IMR-90 (cell line): ENCODE measurements at regions not wholly inside any gene's neighbourhood (a gene's known extent, or its start where the extent isn't known, plus 50 kb on each side); places are given as distances from the start of the nearest gene placed in this dataset.

Experiments used
- ATAC-seq: fragments of 200-7000 bp; cut with Tn5 transposase; 2 replicates; pipeline ENCODE4 v1.9.1; 2020; ENCODE audit warnings: low read depth, mild to moderate bottlenecking, moderate library complexity
- BruUV-seq: library from RNA; stranded (reverse); fragments of 400-500 nt; replicated peaks from 2 replicates; lab custom pipeline; 2021; lab: Mats Ljungman, UMichigan
- CTCF ChIA-PET: fragments of 300-600 bp; formaldehyde crosslinking; extraction: SDS; loops from one replicate; lab custom pipeline; 2021; ENCODE audit warnings: antibody characterized with exemption; lab: Yijun Ruan, JAX
- POLR2A ChIA-PET: fragments of 300-600 bp; sonication (Branson Sonifier 250); formaldehyde crosslinking; loops from one replicate; lab custom pipeline; 2022; ENCODE audit warnings: antibody characterized with exemption; ENCODE audit not compliant: unreplicated experiment; lab: Charles Lee
- DNase-seq: peaks from one replicate; pipeline ENCODE4 v3.0.0; 2013
- H2AFZ ChIP-seq: replicated peaks from 2 replicates; pipeline ENCODE3; 2013; ENCODE audit warnings: low read length, mild to moderate bottlenecking; ENCODE audit not compliant: poor library complexity
- H2AK5ac ChIP-seq: 2 replicates; pipeline ENCODE4 v1.6.1; 2013; ENCODE audit warnings: low read depth, low read length, inconsistent platforms
- H2AK9ac ChIP-seq: replicated peaks from 2 replicates; pipeline ENCODE3; 2013; ENCODE audit warnings: mild to moderate bottlenecking, low read depth, low read length, moderate library complexity; ENCODE audit not compliant: poor library complexity
- H2BK120ac ChIP-seq: 2 replicates; pipeline ENCODE4 v1.6.1; 2013; ENCODE audit warnings: low read depth, low read length, inconsistent platforms
- H2BK15ac ChIP-seq: 3 replicates; pipeline ENCODE4 v1.6.1; 2013; ENCODE audit warnings: low read depth, low read length, inconsistent platforms
- H2BK20ac ChIP-seq: 2 replicates; pipeline ENCODE4 v1.6.1; 2013; ENCODE audit warnings: low read depth, mild to moderate bottlenecking, inconsistent platforms, low read length, moderate library complexity
- H2BK5ac ChIP-seq: 2 replicates; pipeline ENCODE4 v1.6.1; 2013; ENCODE audit warnings: mild to moderate bottlenecking, low read depth, low read length, inconsistent platforms; ENCODE audit not compliant: poor library complexity, severe bottlenecking
- H3K14ac ChIP-seq: replicated peaks from 2 replicates; pipeline ENCODE4 v1.6.1; 2013; ENCODE audit warnings: low read depth, low read length, inconsistent platforms
- H3K18ac ChIP-seq: 2 replicates; pipeline ENCODE4 v1.6.1; 2013; ENCODE audit warnings: low read depth, low read length, control low read depth
- H3K23ac ChIP-seq: 2 replicates; pipeline ENCODE4 v1.6.1; 2013; ENCODE audit warnings: low read depth, low read length, inconsistent platforms
- H3K27ac ChIP-seq: 2 replicates; pipeline ENCODE4 v1.5.1; 2013; ENCODE audit warnings: mild to moderate bottlenecking, control low read depth, low read length; ENCODE audit not compliant: insufficient read depth
- H3K27me3 ChIP-seq: 2 replicates; pipeline ENCODE4 v1.6.1; 2013; ENCODE audit warnings: low read length; ENCODE audit not compliant: control insufficient read depth, insufficient read depth
- H3K36me3 ChIP-seq: 2 replicates; pipeline ENCODE4 v1.6.1; 2013; ENCODE audit warnings: low read length, mixed read lengths; ENCODE audit not compliant: control insufficient read depth, insufficient read depth
- H3K4ac ChIP-seq: 2 replicates; pipeline ENCODE4 v1.6.1; 2013; ENCODE audit warnings: low read depth, low read length, inconsistent platforms
- H3K4me1 ChIP-seq: 2 replicates; pipeline ENCODE4 v1.6.1; 2013; ENCODE audit warnings: low read length, mixed read lengths; ENCODE audit not compliant: control insufficient read depth, insufficient read depth
- H3K4me2 ChIP-seq: 2 replicates; pipeline ENCODE4 v1.6.1; 2013; ENCODE audit warnings: low read depth, mild to moderate bottlenecking, control low read depth, low read length, moderate library complexity
- H3K4me3 ChIP-seq: 2 replicates; pipeline ENCODE4 v1.5.1; 2013; ENCODE audit warnings: low read depth, mild to moderate bottlenecking, control low read depth, low read length, moderate library complexity; ENCODE audit not compliant: insufficient read depth
- H3K56ac ChIP-seq: 2 replicates; pipeline ENCODE4 v1.6.1; 2013; ENCODE audit warnings: low read length, inconsistent platforms; ENCODE audit not compliant: insufficient read depth; ENCODE audit errors: extremely low read depth
- H3K79me1 ChIP-seq, 2 experiments: 2 replicates each; pipeline ENCODE4 v1.6.1; 2013; ENCODE audit warnings: low read length in 2 of 2, inconsistent platforms in 1 of 2, low read depth in 1 of 2
- H3K9ac ChIP-seq: 2 replicates; pipeline ENCODE4 v1.6.1; 2013; ENCODE audit warnings: low read depth, low read length, control low read depth
- H3K9me1 ChIP-seq: 2 replicates; pipeline ENCODE4 v1.6.1; 2013; ENCODE audit warnings: low read length, inconsistent platforms; ENCODE audit not compliant: insufficient read depth
- H3K9me3 ChIP-seq: 2 replicates; pipeline ENCODE4 v1.6.1; 2013; ENCODE audit warnings: low read length; ENCODE audit not compliant: control insufficient read depth, insufficient read depth
- H4K20me1 ChIP-seq: 2 replicates; pipeline ENCODE4 v1.6.1; 2013; ENCODE audit warnings: low read length, inconsistent platforms; ENCODE audit not compliant: insufficient read depth
- H4K5ac ChIP-seq: 2 replicates; pipeline ENCODE4 v1.6.1; 2013; ENCODE audit warnings: mild to moderate bottlenecking, low read depth, low read length, control low read depth
- H4K8ac ChIP-seq, 2 experiments: 2 replicates each; pipeline ENCODE4 v1.6.1; 2013; ENCODE audit warnings: low read depth in 2 of 2, low read length in 2 of 2, control low read depth in 1 of 2, inconsistent platforms in 1 of 2
- H4K91ac ChIP-seq: 2 replicates; pipeline ENCODE4 v1.6.1; 2013; ENCODE audit warnings: low read depth, low read length, inconsistent platforms; ENCODE audit not compliant: insufficient read depth
- BHLHE40 ChIP-seq: fragments of 150-350 bp; IDR thresholded peaks from 2 replicates; pipeline ENCODE4 v1.6.1; 2016; ENCODE audit warnings: mild to moderate bottlenecking, low read depth, low read length
- CEBPB ChIP-seq: IDR thresholded peaks from 2 replicates; pipeline ENCODE4 v1.6.1; 2012; ENCODE audit warnings: low read depth, low read length, improper control_type of control experiment
- CHD1 ChIP-seq: IDR thresholded peaks from 2 replicates; pipeline ENCODE4 v1.6.1; 2012; ENCODE audit warnings: low read depth, low read length, improper control_type of control experiment
- FOS ChIP-seq: fragments of 150-350 bp; IDR thresholded peaks from 2 replicates; pipeline ENCODE4 v1.6.1; 2016; ENCODE audit warnings: low read depth, low read length
- MAFK ChIP-seq: IDR thresholded peaks from 2 replicates; pipeline ENCODE4 v1.6.1; 2012; ENCODE audit warnings: low read depth, low read length, improper control_type of control experiment
- MAZ ChIP-seq: IDR thresholded peaks from 2 replicates; pipeline ENCODE4 v1.6.1; 2012; ENCODE audit warnings: low read depth, mild to moderate bottlenecking, low read length, improper control_type of control experiment, moderate library complexity, borderline replicate concordance
- MXI1 ChIP-seq: IDR thresholded peaks from 2 replicates; pipeline ENCODE4 v1.6.1; 2012; ENCODE audit warnings: low read depth, mild to moderate bottlenecking, low read length, moderate library complexity, borderline replicate concordance
- NFE2L2 ChIP-seq: fragments of 150-350 bp; IDR thresholded peaks from 2 replicates; pipeline ENCODE4 v1.6.1; 2016; ENCODE audit warnings: low read depth, mild to moderate bottlenecking, low read length
- RAD21 ChIP-seq: IDR thresholded peaks from 2 replicates; pipeline ENCODE4 v1.6.1; 2012; ENCODE audit warnings: low read length, improper control_type of control experiment
- RCOR1 ChIP-seq: IDR thresholded peaks from 2 replicates; pipeline ENCODE4 v1.6.1; 2012; ENCODE audit warnings: mild to moderate bottlenecking, low read length, improper control_type of control experiment; ENCODE audit not compliant: insufficient replicate concordance
- RFX5 ChIP-seq: IDR thresholded peaks from 2 replicates; pipeline ENCODE4 v1.8.0; 2012; ENCODE audit warnings: low read depth, mild to moderate bottlenecking, low read length, moderate library complexity
- SMC3 ChIP-seq: fragments of 150-350 bp; IDR thresholded peaks from 2 replicates; pipeline ENCODE4 v1.6.1; 2016; ENCODE audit warnings: low read depth, mild to moderate bottlenecking, antibody characterized with exemption, low read length, moderate library complexity
- WGBS, 2 experiments: methylation state at CpG; one replicate each; pipeline versions ENCODE4 v1.1.5 to v1.1.7; 2013; ENCODE audit warnings: missing lambda C conversion rate in 2 of 2; ENCODE audit not compliant: insufficient read length in 1 of 2; ENCODE audit errors: extremely low coverage in 2 of 2; 5-methylcytosine and 5-hydroxymethylcytosine counted together
- dilution Hi-C: fragments of 300-500 bp; cut with HindIII; formaldehyde crosslinking; loops from one replicate; pipeline ENCODE4 v1.14.3; 2018; ENCODE audit warnings: low sequenced_read_pairs; ENCODE audit not compliant: unreplicated experiment
- in situ Hi-C: fragments of 300-500 bp; cut with MboI; formaldehyde crosslinking; loops from 3 replicates; pipeline ENCODE4 v1.14.3; 2019; ENCODE audit warnings: low sequenced_read_pairs, inconsistent platforms, mixed read lengths
- intact Hi-C: fragments of 100-400 bp; cut with micrococcal nuclease; formaldehyde crosslinking; loops from 2 replicates; pipeline ENCODE4 v1.10.0; 2022

GRCh38 chr15:62858343-62858742 is 184.2 kb upstream of the TPM1 start:
- H3K9me3 ChIP-seq: no peaks in the 10 kb centered on the region
- peaks cover 8% of the 10 kb centered on the region for H3K9me1 ChIP-seq
- H3K79me1 ChIP-seq: no peaks in the 10 kb centered on the region
- H3K18ac ChIP-seq: no peak overlapping the region
- no peak overlapping the region for H2AK9ac ChIP-seq
- no peak overlapping the region for H3K27ac ChIP-seq
- no peak overlapping the region for H2AFZ ChIP-seq
- no peak overlapping the region for H4K5ac ChIP-seq
- no peak overlapping the region for H2BK15ac ChIP-seq
- DNase-seq (no peak), ATAC-seq (no peak; the same call in 1 of the 2 replicates)
- intact Hi-C loops (no loop called here), in situ Hi-C loops (no loop called here), dilution Hi-C loops (no loop called here)
- no peaks in the 10 kb centered on the region for H3K36me3 ChIP-seq
- H2BK20ac ChIP-seq: no peak overlapping the region; the same call in 1 of the 2 replicates
- 86% methylated on average over 1 of the region's 2 CpGs; no CpG with 5 or more reads in 1 of the 2 experiments for WGBS, 2 experiments
- BruUV-seq: no TSS peak
- no peak overlapping the region for H2BK120ac ChIP-seq
- no peak overlapping the region for H3K14ac ChIP-seq
- ChIA-PET POLR2A (no interaction called here), CTCF (interaction anchor here (0.6 to 1.5 kb wide), 2 partner anchors 59 to 189 kb away, joined by 3 to 5 read pairs; no protein-coding TSS in a partner anchor)
- H3K56ac ChIP-seq: no peak overlapping the region
- H4K8ac ChIP-seq: no peak overlapping the region
- H3K23ac ChIP-seq: no peak overlapping the region
- 0 out of 2 replicates have a peak overlapping the region, but pooled peaks have one; percentile 20 for H3K4ac ChIP-seq
- H4K91ac ChIP-seq: no peak overlapping the region
- no peaks in the 10 kb centered on the region for H4K20me1 ChIP-seq
- no peak overlapping the region for H3K4me3 ChIP-seq
- no peak overlapping the region for H2BK5ac ChIP-seq
- H3K9ac ChIP-seq: no peak overlapping the region
- no peak for TF ChIP-seq RFX5
- no peak for TF ChIP-seq SMC3
- no peak for TF ChIP-seq CHD1
- TF ChIP-seq MAFK: no peak
- TF ChIP-seq RCOR1: no peak
- TF ChIP-seq BHLHE40: no peak
- no peak for TF ChIP-seq MXI1
- no peak for TF ChIP-seq NFE2L2
- no peak for TF ChIP-seq FOS
- TF ChIP-seq CEBPB: no peak
- no peak for TF ChIP-seq RAD21
- TF ChIP-seq MAZ: no peak
- H3K27me3 ChIP-seq: no peaks in the 10 kb centered on the region; the same call in 1 of the 2 replicates
- no peak overlapping the region for H2AK5ac ChIP-seq
- H3K4me1 ChIP-seq: peaks cover 3% of the 10 kb centered on the region; the same call in 1 of the 2 replicates
- no peak overlapping the region for H3K4me2 ChIP-seq
